ENCODE measurements at regions not wholly inside any gene's neighbourhood (a gene's known extent, or its start where the extent isn't known, plus 50 kb on each side); places are given as distances from the start of the nearest gene placed in this dataset.

GRCh38 chr4:126973201-126973600, 659.6 kb upstream of the INTU start (continued):
- TF ChIP-seq, protein P1, sequence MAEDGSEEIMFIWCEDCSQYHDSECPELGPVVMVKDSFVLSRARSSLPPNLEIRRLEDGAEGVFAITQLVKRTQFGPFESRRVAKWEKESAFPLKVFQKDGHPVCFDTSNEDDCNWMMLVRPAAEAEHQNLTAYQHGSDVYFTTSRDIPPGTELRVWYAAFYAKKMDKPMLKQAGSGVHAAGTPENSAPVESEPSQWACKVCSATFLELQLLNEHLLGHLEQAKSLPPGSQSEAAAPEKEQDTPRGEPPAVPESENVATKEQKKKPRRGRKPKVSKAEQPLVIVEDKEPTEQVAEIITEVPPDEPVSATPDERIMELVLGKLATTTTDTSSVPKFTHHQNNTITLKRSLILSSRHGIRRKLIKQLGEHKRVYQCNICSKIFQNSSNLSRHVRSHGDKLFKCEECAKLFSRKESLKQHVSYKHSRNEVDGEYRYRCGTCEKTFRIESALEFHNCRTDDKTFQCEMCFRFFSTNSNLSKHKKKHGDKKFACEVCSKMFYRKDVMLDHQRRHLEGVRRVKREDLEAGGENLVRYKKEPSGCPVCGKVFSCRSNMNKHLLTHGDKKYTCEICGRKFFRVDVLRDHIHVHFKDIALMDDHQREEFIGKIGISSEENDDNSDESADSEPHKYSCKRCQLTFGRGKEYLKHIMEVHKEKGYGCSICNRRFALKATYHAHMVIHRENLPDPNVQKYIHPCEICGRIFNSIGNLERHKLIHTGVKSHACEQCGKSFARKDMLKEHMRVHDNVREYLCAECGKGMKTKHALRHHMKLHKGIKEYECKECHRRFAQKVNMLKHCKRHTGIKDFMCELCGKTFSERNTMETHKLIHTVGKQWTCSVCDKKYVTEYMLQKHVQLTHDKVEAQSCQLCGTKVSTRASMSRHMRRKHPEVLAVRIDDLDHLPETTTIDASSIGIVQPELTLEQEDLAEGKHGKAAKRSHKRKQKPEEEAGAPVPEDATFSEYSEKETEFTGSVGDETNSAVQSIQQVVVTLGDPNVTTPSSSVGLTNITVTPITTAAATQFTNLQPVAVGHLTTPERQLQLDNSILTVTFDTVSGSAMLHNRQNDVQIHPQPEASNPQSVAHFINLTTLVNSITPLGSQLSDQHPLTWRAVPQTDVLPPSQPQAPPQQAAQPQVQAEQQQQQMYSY (CRISPR knock-in tag; IDR thresholded peaks at IDR 0.05): no peak
- no peak for TF ChIP-seq IKZF1 (conservative IDR thresholded peaks at IDR 0.05)
- no peak for TF ChIP-seq GABPA (IDR thresholded peaks at IDR 0.05; ENCODE audit: low read depth)
- TF ChIP-seq, protein P2, sequence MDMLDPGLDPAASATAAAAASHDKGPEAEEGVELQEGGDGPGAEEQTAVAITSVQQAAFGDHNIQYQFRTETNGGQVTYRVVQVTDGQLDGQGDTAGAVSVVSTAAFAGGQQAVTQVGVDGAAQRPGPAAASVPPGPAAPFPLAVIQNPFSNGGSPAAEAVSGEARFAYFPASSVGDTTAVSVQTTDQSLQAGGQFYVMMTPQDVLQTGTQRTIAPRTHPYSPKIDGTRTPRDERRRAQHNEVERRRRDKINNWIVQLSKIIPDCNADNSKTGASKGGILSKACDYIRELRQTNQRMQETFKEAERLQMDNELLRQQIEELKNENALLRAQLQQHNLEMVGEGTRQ (IDR thresholded peaks at IDR 0.05; ENCODE audit: borderline replicate concordance, low read depth, low read length): no peak
- TF ChIP-seq FOS (IDR thresholded peaks at IDR 0.05; ENCODE audit: borderline replicate concordance, extremely low read depth, insufficient read length): no peak

- H3K27me3 ChIP-seq (replicated peaks in 1 of 2; ENCODE audit: control insufficient read depth in 2 of 2, insufficient read depth in 2 of 2, low read length in 1 of 2): no peaks in the 10 kb centered on the region; a peak in 1 of 4 replicates
- no peaks in the 10 kb centered on the region for H3K79me2 ChIP-seq (ENCODE audit: control insufficient read depth, insufficient read depth, low read length)
- no peak for TF ChIP-seq MXI1 (IDR thresholded peaks at IDR 0.05; ENCODE audit: low read depth, low read length)
- H3K36me3 ChIP-seq (ENCODE audit: control insufficient read depth in 2 of 2, insufficient read depth in 2 of 2, low read length in 1 of 2): no peaks in the 10 kb centered on the region
- in situ Hi-C loops (cut with MboI): no loop called here
- intact Hi-C loops (cut with micrococcal nuclease; ENCODE audit: unreplicated experiment): no loop called here
- 7% methylated on average over 5 of the region's 5 CpGs for WGBS (ENCODE audit: insufficient coverage, insufficient replicate concordance, low lambda C conversion rate, missing lambda C conversion rate)
- H3K27ac ChIP-seq (ENCODE audit: control insufficient read depth, insufficient read depth): no peak overlapping the region
- no peaks in the 10 kb centered on the region for H3K9me3 ChIP-seq (replicated peaks; ENCODE audit: control insufficient read depth, insufficient read depth, low read length)
- ATAC-seq (no peak), FAIRE-seq (no peak), DNase-seq (ENCODE audit: low read depth, low spot score) (no peak)
- no peak overlapping the region for H3K4me3 ChIP-seq
- ChIA-PET CTCF (no interaction called here), SMC1A (ENCODE audit: uncharacterized antibody, unreplicated experiment) (no interaction called here), POLR2A (no interaction called here), RAD21 (ENCODE audit: unreplicated experiment) (no interaction called here)
- H3K4me2 ChIP-seq (ENCODE audit: control insufficient read depth, insufficient read depth): no peak overlapping the region
- no peak overlapping the region for H2AFZ ChIP-seq (ENCODE audit: control insufficient read depth, low read depth, low read length)
- H4K20me1 ChIP-seq (ENCODE audit: control insufficient read depth, insufficient read depth): no peaks in the 10 kb centered on the region
- BruUV-seq (replicated peaks): no TSS peak
- no peaks in the 10 kb centered on the region for H3K4me1 ChIP-seq (ENCODE audit: control insufficient read depth, insufficient read depth, low read length)
- no peak overlapping the region for H3K9ac ChIP-seq (ENCODE audit: control insufficient read depth, insufficient read depth, low read length)
These were observed 655.7 kb upstream of the INTU start for GRCh38 chr4:126976850-126977632.
